CD4-positive, CD25-positive, alpha-beta regulatory T cell (primary cell): ENCODE measurements at regions not wholly inside any gene's neighbourhood (a gene's known extent, or its start where the extent isn't known, plus 50 kb on each side); places are given as distances from the start of the nearest gene placed in this dataset.
A peak's percentile ranks its signal among the peaks of the same experiment; 100 is the strongest.

Experiments
- ATAC-seq, 2 donors: fragments of 150-1000 bp; cut with Tn5 transposase; one replicate each; pipeline ENCODE4 v1.10.0; 2021; ENCODE audit warnings: low read depth in 2 of 2, moderate number of reproducible peaks in 2 of 2, moderate library complexity in 1 of 2
- DNase-seq, 3 donors: peaks; one replicate each; pipeline versions ENCODE4 v3.0.0 to v3.0.0-alpha.2; 2012 to 2022; ENCODE audit warnings: mixed read lengths in 1 of 3
- H3K27ac ChIP-seq: one replicate; pipeline ENCODE4 v1.7.0; 2013; ENCODE audit warnings: mild to moderate bottlenecking, low read length; ENCODE audit not compliant: insufficient read depth, poor library complexity, severe bottlenecking
- H3K27me3 ChIP-seq: one replicate; pipeline ENCODE4 v1.7.0; 2013; ENCODE audit warnings: low read length; ENCODE audit not compliant: control insufficient read depth, insufficient read depth
- H3K36me3 ChIP-seq: one replicate; pipeline ENCODE4 v1.7.0; 2013; ENCODE audit warnings: mild to moderate bottlenecking, low read length, moderate library complexity; ENCODE audit not compliant: control insufficient read depth, insufficient read depth
- H3K4me1 ChIP-seq: 2 replicates; pipeline ENCODE4 v1.7.0; 2013; ENCODE audit warnings: mild to moderate bottlenecking, low read length; ENCODE audit not compliant: insufficient read depth, control insufficient read depth, poor library complexity, severe bottlenecking
- H3K4me3 ChIP-seq: one replicate; pipeline ENCODE4 v1.7.0; 2013; ENCODE audit warnings: low read depth, mild to moderate bottlenecking, low read length, moderate library complexity
- H3K9me3 ChIP-seq, 2 experiments: 1 replicate in 1 of 2; 2 replicates in 1 of 2; pipeline ENCODE4 v1.7.0; 2013; ENCODE audit warnings: low read length in 2 of 2, mild to moderate bottlenecking in 1 of 2, moderate library complexity in 1 of 2; ENCODE audit not compliant: control insufficient read depth in 2 of 2
- H3K27ac Mint-ChIP-seq, 3 donors: one replicate each; pipeline ENCODE4 v1.8.0; 2020 to 2022; ENCODE audit warnings: mild to moderate bottlenecking in 3 of 3, mixed read lengths in 3 of 3, moderate library complexity in 2 of 3
- H3K27me3 Mint-ChIP-seq: one replicate; pipeline ENCODE4 v1.8.0; 2022; ENCODE audit warnings: mild to moderate bottlenecking, mixed read lengths
- H3K36me3 Mint-ChIP-seq: one replicate; pipeline ENCODE4 v1.8.0; 2020; ENCODE audit warnings: mixed read lengths
- H3K4me1 Mint-ChIP-seq, 4 donors: one replicate each; pipeline ENCODE4 v1.8.0; 2020 to 2022; ENCODE audit warnings: mixed read lengths in 4 of 4, mild to moderate bottlenecking in 1 of 4
- H3K4me3 Mint-ChIP-seq, 4 donors: one replicate each; pipeline ENCODE4 v1.8.0; 2020 to 2022; ENCODE audit warnings: mild to moderate bottlenecking in 4 of 4, mixed read lengths in 4 of 4, moderate library complexity in 3 of 4
- H3K9me3 Mint-ChIP-seq, 7 donors: one replicate each; pipeline ENCODE4 v1.8.0; 2020 to 2022; ENCODE audit warnings: mixed read lengths in 7 of 7, mild to moderate bottlenecking in 3 of 7, moderate library complexity in 2 of 7

GRCh38 chr2:64845273-64845905 is 143.8 kb upstream of the SLC1A4 start:
- no peaks in the 10 kb centered on the region for H3K27me3 Mint-ChIP-seq
- no peaks in the 10 kb centered on the region for H3K36me3 Mint-ChIP-seq
- H3K4me1 Mint-ChIP-seq: peaks cover 0 to 3% (median 1%) of the 10 kb centered on the region in 4 donors
- H3K27me3 ChIP-seq: no peaks in the 10 kb centered on the region
- no peaks in the 10 kb centered on the region for H3K9me3 ChIP-seq
- H3K4me3 Mint-ChIP-seq: no peak overlapping the region
- no peaks in the 10 kb centered on the region for H3K9me3 Mint-ChIP-seq
- H3K27ac Mint-ChIP-seq: no peak overlapping the region
- H3K36me3 ChIP-seq: no peaks in the 10 kb centered on the region
- DNase-seq: no peak
- no peak overlapping the region for H3K27ac ChIP-seq
- no peaks in the 10 kb centered on the region for H3K4me1 ChIP-seq
- ATAC-seq: no peak
- H3K4me3 ChIP-seq: no peak overlapping the region

- H3K4me3 Mint-ChIP-seq: no peak overlapping the region
Measured at GRCh38 chr2:64846177-64846576, 143.0 kb upstream of the SLC1A4 start.

GRCh38 chr2:64847930-64848329 is 141.3 kb upstream of the SLC1A4 start:
- Mint-ChIP-seq H3K4me3 (no peak overlapping the region), H3K9me3 (peaks cover 0 to 1% (median 0%) of the 10 kb centered on the region in 7 donors), H3K36me3 (no peaks in the 10 kb centered on the region), H3K27me3 (peaks cover 5% of the 10 kb centered on the region), H3K27ac (peak overlapping the region in 1 of 3 donors; percentile 53), H3K4me1 (peaks cover 0 to 3% (median 0%) of the 10 kb centered on the region in 4 donors)
- Histone ChIP-seq H3K4me3 (no peak overlapping the region), H3K27me3 (no peaks in the 10 kb centered on the region), H3K9me3 (no peaks in the 10 kb centered on the region), H3K27ac (no peak overlapping the region), H3K4me1 (no peaks in the 10 kb centered on the region), H3K36me3 (no peaks in the 10 kb centered on the region)
- DNase-seq (no peak), ATAC-seq (no peak)

More at GRCh38 chr2:64846177-64846576, 143.0 kb upstream of the SLC1A4 start:
- ATAC-seq (no peak), DNase-seq (no peak)
- Histone ChIP-seq H3K27me3 (no peaks in the 10 kb centered on the region), H3K36me3 (no peaks in the 10 kb centered on the region), H3K9me3 (no peaks in the 10 kb centered on the region), H3K4me1 (no peaks in the 10 kb centered on the region), H3K4me3 (no peak overlapping the region), H3K27ac (no peak overlapping the region)
- H3K27me3 Mint-ChIP-seq: no peaks in the 10 kb centered on the region
- H3K27ac Mint-ChIP-seq: no peak overlapping the region
- no peaks in the 10 kb centered on the region for H3K9me3 Mint-ChIP-seq
- peaks cover 0 to 3% (median 0%) of the 10 kb centered on the region in 4 donors for H3K4me1 Mint-ChIP-seq
- H3K36me3 Mint-ChIP-seq: no peaks in the 10 kb centered on the region

DNA sequence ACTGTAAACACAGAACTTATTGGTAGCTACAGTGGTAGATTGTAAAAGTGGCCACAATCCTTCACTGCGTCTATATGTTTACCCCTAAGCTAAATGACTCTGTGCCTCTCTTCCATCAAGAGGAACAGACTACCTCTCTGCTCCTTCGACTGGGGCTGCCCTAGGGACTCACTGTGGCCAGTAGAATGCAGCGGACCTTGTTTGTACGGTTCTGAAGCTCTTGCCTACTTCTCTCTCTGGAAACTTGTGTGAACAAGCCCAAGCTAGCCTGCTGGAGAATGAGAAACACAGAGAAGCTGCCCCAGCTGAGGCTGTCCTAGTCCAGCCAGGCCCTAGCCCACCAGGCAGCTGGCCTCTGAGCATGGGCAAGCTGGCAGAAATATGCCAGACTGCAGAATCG is 140.8 kb upstream of the SLC1A4 start:
- Mint-ChIP-seq H3K9me3 (peaks cover 0 to 1% (median 0%) of the 10 kb centered on the region in 7 donors), H3K27ac (no peak overlapping the region), H3K36me3 (no peaks in the 10 kb centered on the region), H3K4me3 (no peak overlapping the region), H3K4me1 (peaks cover 0 to 3% (median 0%) of the 10 kb centered on the region in 4 donors), H3K27me3 (peaks cover 5% of the 10 kb centered on the region)
- H3K27ac ChIP-seq: no peak overlapping the region
- H3K9me3 ChIP-seq: no peaks in the 10 kb centered on the region
- H3K36me3 ChIP-seq: no peaks in the 10 kb centered on the region
- no peaks in the 10 kb centered on the region for H3K27me3 ChIP-seq
- no peaks in the 10 kb centered on the region for H3K4me1 ChIP-seq
- H3K4me3 ChIP-seq: no peak overlapping the region
- no peak for ATAC-seq
- no peak for DNase-seq

DNA sequence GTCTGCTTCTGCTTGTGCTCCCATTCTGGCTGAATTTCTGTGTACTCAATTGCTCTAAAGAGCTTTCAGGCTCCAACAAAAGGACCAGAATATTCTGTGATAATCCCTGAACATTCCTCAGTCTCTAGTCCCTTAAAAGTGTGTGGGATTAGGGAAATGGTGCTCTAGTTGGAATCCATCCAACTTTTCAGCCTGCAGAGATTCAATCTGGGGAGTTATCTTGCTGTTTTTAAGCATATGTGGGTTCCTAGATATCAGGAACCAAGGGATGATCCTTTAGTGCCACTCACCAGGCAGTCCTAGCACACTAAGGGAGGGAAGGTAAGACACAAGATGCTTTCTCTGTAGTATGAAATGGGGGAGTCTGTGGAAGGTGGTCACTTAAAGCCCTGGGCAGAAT is 140.3 kb upstream of the SLC1A4 start:
- Mint-ChIP-seq H3K36me3 (no peaks in the 10 kb centered on the region), H3K4me1 (peaks cover 0 to 3% (median 0%) of the 10 kb centered on the region in 4 donors), H3K27me3 (peaks cover 5% of the 10 kb centered on the region), H3K4me3 (no peak overlapping the region), H3K27ac (no peak overlapping the region), H3K9me3 (peaks cover 0 to 1% (median 0%) of the 10 kb centered on the region in 7 donors)
- H3K27ac ChIP-seq: no peak overlapping the region
- H3K9me3 ChIP-seq: no peaks in the 10 kb centered on the region
- no peak for DNase-seq
- no peaks in the 10 kb centered on the region for H3K4me1 ChIP-seq
- H3K36me3 ChIP-seq: no peaks in the 10 kb centered on the region
- H3K4me3 ChIP-seq: no peak overlapping the region
- no peaks in the 10 kb centered on the region for H3K27me3 ChIP-seq
- no peak for ATAC-seq

GRCh38 chr2:64850642-64851041 is 138.6 kb upstream of the SLC1A4 start:
- Histone ChIP-seq H3K27ac (no peak overlapping the region), H3K4me1 (no peaks in the 10 kb centered on the region), H3K4me3 (no peak overlapping the region), H3K36me3 (no peaks in the 10 kb centered on the region), H3K9me3 (no peaks in the 10 kb centered on the region), H3K27me3 (no peaks in the 10 kb centered on the region)
- Mint-ChIP-seq H3K4me1 (no peaks in the 10 kb centered on the region), H3K36me3 (no peaks in the 10 kb centered on the region), H3K27ac (no peak overlapping the region), H3K27me3 (peaks cover 5% of the 10 kb centered on the region), H3K9me3 (peaks cover 0 to 1% (median 0%) of the 10 kb centered on the region in 7 donors), H3K4me3 (no peak overlapping the region)
- no peak for ATAC-seq
- no peak for DNase-seq

- Mint-ChIP-seq H3K36me3 (no peaks in the 10 kb centered on the region), H3K27me3 (peaks cover 5% of the 10 kb centered on the region), H3K4me3 (no peak overlapping the region), H3K4me1 (no peaks in the 10 kb centered on the region), H3K27ac (peak overlapping the region in 1 of 3 donors; percentile 83), H3K9me3 (peaks cover 0 to 1% (median 0%) of the 10 kb centered on the region in 7 donors)
- no peaks in the 10 kb centered on the region for H3K9me3 ChIP-seq
- no peaks in the 10 kb centered on the region for H3K27me3 ChIP-seq
- H3K27ac ChIP-seq: no peak overlapping the region
- DNase-seq: no peak
- no peaks in the 10 kb centered on the region for H3K36me3 ChIP-seq
- H3K4me1 ChIP-seq: no peaks in the 10 kb centered on the region
- H3K4me3 ChIP-seq: no peak overlapping the region
- peak in 1 of 2 donors; percentile 18 for ATAC-seq
Measured at GRCh38 chr2:64852771-64853241, 136.4 kb upstream of the SLC1A4 start.

DNA sequence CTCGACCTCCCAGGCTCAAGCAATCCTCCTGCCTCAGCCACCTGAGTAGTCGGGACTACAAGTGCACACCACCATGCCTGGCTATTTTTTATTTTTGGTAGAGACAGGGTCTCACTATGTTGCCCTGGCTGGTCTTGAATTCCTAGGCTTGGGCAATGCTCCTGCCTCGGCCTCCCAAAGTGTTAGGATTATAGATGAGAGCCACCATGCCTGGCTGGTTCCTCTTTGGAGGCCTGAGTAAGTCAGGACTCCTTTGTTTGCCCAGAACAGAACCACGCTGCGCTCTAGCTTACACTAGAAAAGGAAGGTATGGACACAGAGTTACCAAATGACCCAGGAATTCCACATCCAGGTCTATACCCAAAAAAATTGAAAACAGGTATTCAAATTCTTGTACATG is 135.9 kb upstream of the SLC1A4 start:
- Histone ChIP-seq H3K4me1 (no peaks in the 10 kb centered on the region), H3K36me3 (no peaks in the 10 kb centered on the region), H3K4me3 (no peak overlapping the region), H3K27me3 (no peaks in the 10 kb centered on the region), H3K9me3 (no peaks in the 10 kb centered on the region), H3K27ac (no peak overlapping the region)
- Mint-ChIP-seq H3K9me3 (peaks cover 0 to 1% (median 0%) of the 10 kb centered on the region in 7 donors), H3K27ac (peak overlapping the region in 1 of 3 donors; percentile 83), H3K36me3 (no peaks in the 10 kb centered on the region), H3K4me3 (no peak overlapping the region), H3K27me3 (peaks cover 5% of the 10 kb centered on the region), H3K4me1 (no peaks in the 10 kb centered on the region)
- ATAC-seq (no peak), DNase-seq (no peak)
